ENCODE measurements at regions not wholly inside any gene's neighbourhood (a gene's known extent, or its start where the extent isn't known, plus 50 kb on each side); places are given as distances from the start of the nearest gene placed in this dataset.
"Not testable (repeated sequence)": the region's sequence is repeated elsewhere in the genome, so short reads cannot be mapped to it uniquely, and the experiment has no call there.

GRCh38 chr13:66237411-66238062 is 992.6 kb downstream of the PCDH9 start:
- no peak for DNase-seq (ENCODE audit: low read depth, low spot score)
- H3K4me3 ChIP-seq (ENCODE audit: low read length) = no peak overlapping the region

GRCh38 chr13:66234159-66234558 is 996.0 kb downstream of the PCDH9 start:
- no peak for DNase-seq (ENCODE audit: low read depth, low spot score)
- H3K4me3 ChIP-seq (ENCODE audit: low read length) = no peak overlapping the region

DNA sequence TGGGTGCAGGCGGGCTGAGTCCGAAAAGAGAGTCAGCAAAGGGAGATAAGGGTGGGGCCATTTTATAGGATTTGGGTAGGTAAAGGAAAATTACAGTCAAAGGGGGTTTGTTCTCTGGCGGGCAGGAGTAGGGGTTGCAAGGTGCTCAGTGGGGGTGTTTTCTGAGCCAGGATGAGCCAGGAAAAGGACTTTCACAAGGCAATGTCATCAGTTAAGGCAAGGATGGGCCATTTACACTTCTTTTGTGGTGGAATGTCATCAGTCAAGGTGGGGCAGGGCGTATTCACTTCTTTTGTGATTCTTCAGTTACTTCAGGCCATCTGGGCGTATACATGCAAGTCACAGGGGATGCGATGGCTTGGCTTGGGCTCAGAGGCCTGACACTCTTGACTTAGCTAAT is 998.2 kb downstream of the PCDH9 start:
- H3K4me3 ChIP-seq (ENCODE audit: low read length); DNase-seq (ENCODE audit: low read depth, low spot score): not testable (repeated sequence)

DNA sequence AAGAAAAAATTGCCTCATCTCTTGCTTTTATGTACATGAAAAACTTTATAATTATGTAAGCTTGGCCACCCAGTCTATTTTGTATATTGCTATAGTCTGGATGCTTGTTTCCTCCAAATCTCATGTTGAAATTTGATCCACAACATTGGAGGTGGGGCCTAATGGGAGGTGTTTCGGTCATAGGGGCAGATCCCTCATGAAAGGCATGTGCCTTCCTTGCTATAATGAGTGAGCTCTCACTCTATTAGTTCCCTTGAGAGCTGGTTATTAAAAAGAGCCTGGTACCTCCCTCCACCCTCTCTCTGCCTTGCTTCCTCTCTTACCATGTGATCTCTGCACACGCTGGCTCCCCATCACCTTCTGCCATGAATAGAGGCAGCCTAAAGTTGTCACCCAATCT is 1005.1 kb downstream of the PCDH9 start:
- no peak overlapping the region for H3K4me3 ChIP-seq (ENCODE audit: low read length)
- no peak for DNase-seq (ENCODE audit: low read depth, low spot score)

GRCh38 chr13:66224663-66225062 is 1005.5 kb downstream of the PCDH9 start:
- DNase-seq (ENCODE audit: low read depth, low spot score) = no peak
- no peak overlapping the region for H3K4me3 ChIP-seq (ENCODE audit: low read length)

DNA sequence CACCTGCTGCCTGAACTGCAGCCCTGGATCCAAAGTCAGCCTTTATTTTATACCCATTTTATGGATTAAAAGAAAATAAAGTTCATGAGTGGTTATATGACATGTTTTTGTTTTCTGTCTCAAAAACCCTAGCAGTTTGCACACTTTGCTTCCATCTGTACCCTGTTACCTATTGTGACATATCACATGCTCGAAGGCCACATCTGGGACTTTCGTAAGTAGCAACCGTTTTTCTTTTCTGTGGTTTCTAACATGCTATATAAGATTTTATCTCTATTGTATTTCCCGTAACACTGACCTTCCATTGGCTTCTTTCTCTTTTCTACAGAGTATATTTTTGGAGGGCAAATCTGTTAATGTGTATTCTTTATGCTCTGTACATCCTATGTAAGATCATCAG is 1007.2 kb downstream of the PCDH9 start:
- H3K4me3 ChIP-seq (ENCODE audit: low read length) = no peak overlapping the region
- peak; percentile 67 for DNase-seq (ENCODE audit: low read depth, low spot score)

DNA sequence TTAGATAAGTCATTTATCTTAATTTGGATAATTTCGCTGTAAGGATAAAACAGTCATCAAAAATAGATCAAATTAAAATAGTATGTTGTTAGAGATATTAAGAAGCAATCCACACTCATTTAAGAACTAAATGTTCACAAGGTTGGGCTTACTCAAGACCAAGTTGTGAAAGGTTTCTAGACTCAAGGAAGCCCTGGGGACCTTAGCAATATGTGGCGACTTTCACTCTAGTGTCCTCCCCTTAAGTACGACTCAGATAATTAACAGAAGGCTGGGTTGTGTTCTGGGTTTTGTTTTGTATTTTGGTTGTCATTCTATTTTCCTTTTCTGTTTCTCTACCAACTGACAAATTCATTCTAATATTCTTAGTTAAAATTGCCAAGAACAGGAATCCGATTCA is 1008.0 kb downstream of the PCDH9 start:
- no peak for DNase-seq (ENCODE audit: low read depth, low spot score)

GRCh38 chr13:66219506-66219905 is 1010.6 kb downstream of the PCDH9 start:
- no peak overlapping the region for H3K4me3 ChIP-seq (ENCODE audit: low read length)
- no peak for DNase-seq (ENCODE audit: low read depth, low spot score)

More for the DNA sequence above, 1008.0 kb downstream of the PCDH9 start:
- H3K4me3 ChIP-seq (ENCODE audit: low read length) = no peak overlapping the region

DNA sequence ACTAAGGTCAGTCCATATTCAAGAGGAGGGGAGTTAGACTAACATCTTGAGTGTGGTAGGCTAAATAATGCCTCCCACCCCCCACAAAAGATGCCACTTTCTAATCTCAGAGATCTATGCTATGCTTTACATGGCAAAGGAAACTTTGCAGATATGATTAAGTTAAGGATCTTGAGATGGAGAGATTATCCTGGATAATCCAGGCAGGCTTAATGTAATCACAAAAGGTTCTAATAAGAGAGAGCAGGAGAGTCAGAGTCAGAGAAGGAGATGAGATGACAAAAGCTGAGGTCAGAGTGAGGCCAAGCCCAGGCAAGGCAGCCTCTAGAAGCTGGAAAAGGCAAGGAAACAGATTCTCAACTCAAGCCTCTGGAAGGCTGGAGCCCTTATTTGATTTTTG is 1011.6 kb downstream of the PCDH9 start:
- DNase-seq (ENCODE audit: low read depth, low spot score) = no peak
- no peak overlapping the region for H3K4me3 ChIP-seq (ENCODE audit: low read length)

DNA sequence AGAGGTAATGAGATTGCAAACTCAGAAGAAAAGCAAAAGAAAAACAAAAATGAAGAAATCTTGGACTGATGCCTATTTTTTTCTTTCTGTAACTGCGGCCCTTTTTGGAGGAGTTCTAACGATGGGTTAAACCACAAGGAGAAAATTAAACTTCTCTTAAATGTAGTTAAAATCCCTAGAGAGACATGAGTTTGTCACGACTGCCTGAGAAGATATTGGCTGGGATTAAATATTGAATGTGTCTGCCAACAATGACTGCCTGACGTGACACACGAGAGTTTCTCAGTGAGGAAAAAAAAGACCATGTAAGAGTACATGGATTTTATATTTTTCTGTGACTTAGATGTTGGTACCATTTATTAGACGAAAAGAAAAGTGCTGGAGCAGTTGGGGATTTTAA is 1013.4 kb downstream of the PCDH9 start:
- no peak for DNase-seq (ENCODE audit: low read depth, low spot score)
- no peak overlapping the region for H3K4me3 ChIP-seq (ENCODE audit: low read length)

DNA sequence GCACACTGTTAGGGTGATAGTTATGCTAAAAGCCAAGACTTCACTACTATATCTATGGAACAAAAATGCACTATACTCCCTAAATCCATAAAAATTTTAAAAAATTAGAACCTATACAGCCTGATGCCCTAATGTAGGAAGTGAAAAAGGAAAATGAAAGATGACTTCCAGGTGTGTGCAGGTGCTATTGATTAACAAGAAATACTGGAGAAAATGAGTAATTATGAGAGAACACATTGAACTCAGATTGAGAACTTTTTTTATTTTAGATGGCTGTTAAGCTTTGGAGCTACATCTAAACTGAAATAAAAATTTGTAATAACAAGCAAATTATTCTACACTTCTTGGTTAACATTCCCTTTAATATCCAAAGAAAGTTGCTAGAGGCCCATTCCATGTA is 1015.7 kb downstream of the PCDH9 start:
- no peak for DNase-seq (ENCODE audit: low read depth, low spot score)
- no peak overlapping the region for H3K4me3 ChIP-seq (ENCODE audit: low read length)

DNA sequence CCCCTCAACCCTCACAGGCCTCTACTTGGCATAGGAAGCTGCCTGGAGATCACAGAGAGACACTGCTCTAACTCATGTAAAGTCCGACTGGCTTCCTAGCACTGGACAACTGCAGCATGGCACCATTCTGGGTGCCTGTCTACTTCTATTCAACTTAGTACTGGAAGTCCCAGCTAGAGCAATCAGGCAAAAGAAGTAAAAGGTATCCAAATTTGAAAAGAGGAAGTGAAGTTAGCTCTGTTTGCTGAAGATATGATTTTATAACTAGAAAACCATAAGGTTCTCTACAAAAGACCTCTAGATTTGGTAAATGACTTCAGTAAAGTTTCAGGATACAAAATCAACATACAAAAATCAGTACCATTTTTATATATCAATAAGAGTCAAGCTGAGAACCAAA is 1017.6 kb downstream of the PCDH9 start:
- H3K4me3 ChIP-seq (ENCODE audit: low read length) = no peak overlapping the region
- no peak for DNase-seq (ENCODE audit: low read depth, low spot score)

GRCh38 chr13:66210677-66211076 is 1019.5 kb downstream of the PCDH9 start:
- DNase-seq (ENCODE audit: low read depth, low spot score) = no peak

GRCh38 chr13:66208589-66208988 is 1021.5 kb downstream of the PCDH9 start:
- no peak for DNase-seq (ENCODE audit: low read depth, low spot score)

More at GRCh38 chr13:66210677-66211076, 1019.5 kb downstream of the PCDH9 start:
- H3K4me3 ChIP-seq (ENCODE audit: low read length) = no peak overlapping the region

GRCh38 chr13:66207610-66208009 is 1022.5 kb downstream of the PCDH9 start:
- no peak for DNase-seq (ENCODE audit: low read depth, low spot score)
- no peak overlapping the region for H3K4me3 ChIP-seq (ENCODE audit: low read length)

More at GRCh38 chr13:66208589-66208988, 1021.5 kb downstream of the PCDH9 start:
- H3K4me3 ChIP-seq (ENCODE audit: low read length) = no peak overlapping the region

- no peak overlapping the region for H3K4me3 ChIP-seq (ENCODE audit: low read length)
Observed at GRCh38 chr13:66205807-66206206, 1024.3 kb downstream of the PCDH9 start.

GRCh38 chr13:66200555-66200954 is 1029.6 kb downstream of the PCDH9 start:
- no peak overlapping the region for H3K4me3 ChIP-seq (ENCODE audit: low read length)
- no peak for DNase-seq (ENCODE audit: low read depth, low spot score)

More at GRCh38 chr13:66205807-66206206, 1024.3 kb downstream of the PCDH9 start:
- no peak for DNase-seq (ENCODE audit: low read depth, low spot score)

DNA sequence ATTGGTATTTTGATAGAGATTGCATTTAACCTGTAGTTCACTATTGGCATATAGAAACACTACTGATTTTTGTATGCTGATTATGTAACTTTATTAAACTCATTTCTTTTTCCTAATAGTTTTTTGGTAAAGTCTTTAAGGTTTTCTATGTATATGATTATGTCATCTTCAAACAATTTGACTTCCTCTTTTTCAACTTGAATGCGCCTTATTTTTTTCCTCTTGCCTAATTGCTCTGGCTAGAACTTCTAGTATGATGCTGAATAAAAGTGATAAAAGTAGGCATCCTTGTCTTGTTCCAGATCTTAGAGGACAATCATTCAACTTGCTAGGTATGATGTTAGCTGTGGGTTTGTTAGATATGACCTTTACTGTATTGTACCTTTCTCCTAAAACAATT is 1034.9 kb downstream of the PCDH9 start:
- no peak for DNase-seq (ENCODE audit: low read depth, low spot score)
- H3K4me3 ChIP-seq (ENCODE audit: low read length) = no peak overlapping the region

GRCh38 chr13:66189986-66190385 is 1040.2 kb downstream of the PCDH9 start:
- no peak overlapping the region for H3K4me3 ChIP-seq (ENCODE audit: low read length)
- DNase-seq (ENCODE audit: low read depth, low spot score) = no peak

DNA sequence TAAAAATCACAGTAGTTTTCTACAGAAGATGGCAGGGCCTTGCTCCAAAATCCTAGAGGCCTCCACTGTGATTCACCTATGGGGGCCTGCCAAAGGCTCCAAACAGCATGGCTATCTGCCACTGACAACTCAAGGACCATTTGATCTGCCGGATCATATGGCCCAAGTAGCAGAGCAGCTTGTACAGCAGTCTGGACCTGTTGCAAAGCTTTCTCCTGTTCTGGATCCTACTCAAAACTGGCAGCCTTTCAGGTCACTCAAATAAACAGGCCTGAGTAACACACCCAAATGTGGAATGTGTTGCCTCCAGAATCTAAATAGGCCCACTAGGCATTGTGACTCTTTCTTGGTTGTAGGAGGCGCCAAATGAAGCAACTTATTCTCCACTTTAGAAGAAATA is 1049.3 kb downstream of the PCDH9 start:
- H3K4me3 ChIP-seq (ENCODE audit: low read length) = no peak overlapping the region
- no peak for DNase-seq (ENCODE audit: low read depth, low spot score)

DNA sequence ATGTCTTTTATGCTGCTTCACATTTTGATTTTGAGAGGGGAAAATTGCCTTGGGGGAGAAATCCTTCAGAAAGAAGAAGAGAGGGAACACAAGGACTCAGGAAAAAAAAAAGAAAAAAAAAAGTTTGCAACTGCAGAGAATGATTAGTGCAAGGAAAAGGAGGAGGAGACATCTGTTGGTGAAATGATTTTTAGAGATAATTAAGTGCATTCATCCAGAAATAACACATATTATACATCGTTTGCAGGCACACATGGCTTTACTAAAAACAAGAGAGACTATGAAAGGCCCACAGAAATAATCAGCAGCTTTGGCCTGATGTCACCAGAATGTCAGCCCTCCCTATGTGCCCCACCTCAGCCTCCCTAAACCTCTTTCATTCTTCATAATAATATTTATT is 1058.2 kb downstream of the PCDH9 start:
- H3K4me3 ChIP-seq (ENCODE audit: low read length) = no peak overlapping the region
- DNase-seq (ENCODE audit: low read depth, low spot score) = no peak

All from Jurkat, Clone E6-1 (cell line).